ENCODE measurements at regions not wholly inside any gene's neighbourhood (a gene's known extent, or its start where the extent isn't known, plus 50 kb on each side); places are given as distances from the start of the nearest gene placed in this dataset.
"Not testable (repeated sequence)": the region's sequence is repeated elsewhere in the genome, so short reads cannot be mapped to it uniquely, and the experiment has no call there.

GRCh38 chr3:145055375-145056076 is 1083.9 kb downstream of the DIPK2A start:
- no peaks in the 10 kb centered on the region for H3K4me1 ChIP-seq (ENCODE audit: control insufficient read depth, insufficient read depth, low read length)
- no peaks in the 10 kb centered on the region for H3K36me3 ChIP-seq (ENCODE audit: control insufficient read depth, insufficient read depth, low read length)
- no peak overlapping the region for H3K27ac ChIP-seq (ENCODE audit: insufficient read depth, low read depth, low read length, poor library complexity, severe bottlenecking)
- no peaks in the 10 kb centered on the region for H3K27me3 ChIP-seq (ENCODE audit: control insufficient read depth, insufficient read depth, low read length, poor library complexity, severe bottlenecking)
- 95 to 96% methylated on average over 1 of the region's 1 CpG for WGBS, 2 experiments
- H3K4me3 ChIP-seq (ENCODE audit: insufficient read depth, low read depth, low read length): no peak overlapping the region
- H3K9me3 ChIP-seq (ENCODE audit: control insufficient read depth, low read length): no peaks in the 10 kb centered on the region

- Histone ChIP-seq H3K4me3 (ENCODE audit: insufficient read depth, low read depth, low read length) (no peak overlapping the region), H3K9me3 (ENCODE audit: control insufficient read depth, low read length) (no peaks in the 10 kb centered on the region), H3K27me3 (ENCODE audit: control insufficient read depth, insufficient read depth, low read length, poor library complexity, severe bottlenecking) (no peaks in the 10 kb centered on the region), H3K36me3 (ENCODE audit: control insufficient read depth, insufficient read depth, low read length) (no peaks in the 10 kb centered on the region), H3K27ac (ENCODE audit: insufficient read depth, low read depth, low read length, poor library complexity, severe bottlenecking) (no peak overlapping the region), H3K4me1 (ENCODE audit: control insufficient read depth, insufficient read depth, low read length) (no peaks in the 10 kb centered on the region)
- WGBS, 2 experiments: 93 to 100% methylated on average over 1 of the region's 1 CpG
These were observed 1086.9 kb downstream of the DIPK2A start for GRCh38 chr3:145058483-145058882.

GRCh38 chr3:145063616-145064015 is 1092.0 kb downstream of the DIPK2A start:
- Histone ChIP-seq H3K27ac (ENCODE audit: insufficient read depth, low read depth, low read length, poor library complexity, severe bottlenecking) (no peak overlapping the region), H3K9me3 (ENCODE audit: control insufficient read depth, low read length) (no peaks in the 10 kb centered on the region), H3K4me3 (ENCODE audit: insufficient read depth, low read depth, low read length) (no peak overlapping the region), H3K36me3 (ENCODE audit: control insufficient read depth, insufficient read depth, low read length) (no peaks in the 10 kb centered on the region), H3K4me1 (ENCODE audit: control insufficient read depth, insufficient read depth, low read length) (no peaks in the 10 kb centered on the region), H3K27me3 (ENCODE audit: control insufficient read depth, insufficient read depth, low read length, poor library complexity, severe bottlenecking) (no peaks in the 10 kb centered on the region)
- 95% methylated on average over 5 of the region's 5 CpGs for WGBS, 2 experiments

- Histone ChIP-seq H3K9me3 (ENCODE audit: control insufficient read depth, low read length) (no peaks in the 10 kb centered on the region), H3K27me3 (ENCODE audit: control insufficient read depth, insufficient read depth, low read length, poor library complexity, severe bottlenecking) (no peaks in the 10 kb centered on the region), H3K4me1 (ENCODE audit: control insufficient read depth, insufficient read depth, low read length) (no peaks in the 10 kb centered on the region), H3K4me3 (ENCODE audit: insufficient read depth, low read depth, low read length) (no peak overlapping the region), H3K36me3 (ENCODE audit: control insufficient read depth, insufficient read depth, low read length) (no peaks in the 10 kb centered on the region), H3K27ac (ENCODE audit: insufficient read depth, low read depth, low read length, poor library complexity, severe bottlenecking) (no peak overlapping the region)
- WGBS, 2 experiments: 100% methylated on average over 1 to 2 of the region's 2 CpGs
These were observed 1090.2 kb downstream of the PLOD2 start for GRCh38 chr3:145070795-145071194.

- Histone ChIP-seq H3K27ac (ENCODE audit: insufficient read depth, low read depth, low read length, poor library complexity, severe bottlenecking) (no peak overlapping the region), H3K4me1 (ENCODE audit: control insufficient read depth, insufficient read depth, low read length) (no peaks in the 10 kb centered on the region), H3K36me3 (ENCODE audit: control insufficient read depth, insufficient read depth, low read length) (no peaks in the 10 kb centered on the region), H3K9me3 (ENCODE audit: control insufficient read depth, low read length) (no peaks in the 10 kb centered on the region), H3K27me3 (ENCODE audit: control insufficient read depth, insufficient read depth, low read length, poor library complexity, severe bottlenecking) (no peaks in the 10 kb centered on the region), H3K4me3 (ENCODE audit: insufficient read depth, low read depth, low read length) (no peak overlapping the region)
- WGBS, 2 experiments: 76 to 91% methylated on average over 2 of the region's 2 CpGs
These were observed 1081.5 kb downstream of the PLOD2 start for GRCh38 chr3:145079436-145079835.

- WGBS, 2 experiments: no CpG with 5 or more reads among the region's 1 CpG
- Histone ChIP-seq H3K4me1 (ENCODE audit: control insufficient read depth, insufficient read depth, low read length) (no peaks in the 10 kb centered on the region), H3K27me3 (ENCODE audit: control insufficient read depth, insufficient read depth, low read length, poor library complexity, severe bottlenecking) (no peaks in the 10 kb centered on the region), H3K36me3 (ENCODE audit: control insufficient read depth, insufficient read depth, low read length) (no peaks in the 10 kb centered on the region), H3K27ac (ENCODE audit: insufficient read depth, low read depth, low read length, poor library complexity, severe bottlenecking) (no peak overlapping the region), H3K4me3 (ENCODE audit: insufficient read depth, low read depth, low read length) (no peak overlapping the region), H3K9me3 (ENCODE audit: control insufficient read depth, low read length) (no peaks in the 10 kb centered on the region)
These were observed 1073.9 kb downstream of the PLOD2 start for GRCh38 chr3:145087038-145087437.

GRCh38 chr3:145088917-145089316 is 1072.1 kb downstream of the PLOD2 start:
- H3K9me3 ChIP-seq (ENCODE audit: control insufficient read depth, low read length): no peaks in the 10 kb centered on the region
- H3K4me3 ChIP-seq (ENCODE audit: insufficient read depth, low read depth, low read length): no peak overlapping the region
- H3K36me3 ChIP-seq (ENCODE audit: control insufficient read depth, insufficient read depth, low read length): no peaks in the 10 kb centered on the region
- WGBS, 2 experiments: 86 to 88% methylated on average over 2 of the region's 2 CpGs
- H3K27ac ChIP-seq (ENCODE audit: insufficient read depth, low read depth, low read length, poor library complexity, severe bottlenecking): no peak overlapping the region
- no peaks in the 10 kb centered on the region for H3K4me1 ChIP-seq (ENCODE audit: control insufficient read depth, insufficient read depth, low read length)
- no peaks in the 10 kb centered on the region for H3K27me3 ChIP-seq (ENCODE audit: control insufficient read depth, insufficient read depth, low read length, poor library complexity, severe bottlenecking)

- no peaks in the 10 kb centered on the region for H3K4me1 ChIP-seq (ENCODE audit: control insufficient read depth, insufficient read depth, low read length)
- no peaks in the 10 kb centered on the region for H3K36me3 ChIP-seq (ENCODE audit: control insufficient read depth, insufficient read depth, low read length)
- H3K9me3 ChIP-seq (ENCODE audit: control insufficient read depth, low read length): no peaks in the 10 kb centered on the region
- H3K27ac ChIP-seq (ENCODE audit: insufficient read depth, low read depth, low read length, poor library complexity, severe bottlenecking): no peak overlapping the region
- WGBS, 2 experiments: 90 to 91% methylated on average over 2 of the region's 2 CpGs
- H3K4me3 ChIP-seq (ENCODE audit: insufficient read depth, low read depth, low read length): no peak overlapping the region
- H3K27me3 ChIP-seq (ENCODE audit: control insufficient read depth, insufficient read depth, low read length, poor library complexity, severe bottlenecking): no peaks in the 10 kb centered on the region
These were observed 1071.6 kb downstream of the PLOD2 start for GRCh38 chr3:145089337-145089736.

- Histone ChIP-seq H3K9me3 (ENCODE audit: control insufficient read depth, low read length) (no peaks in the 10 kb centered on the region), H3K36me3 (ENCODE audit: control insufficient read depth, insufficient read depth, low read length) (no peaks in the 10 kb centered on the region), H3K27me3 (ENCODE audit: control insufficient read depth, insufficient read depth, low read length, poor library complexity, severe bottlenecking) (no peaks in the 10 kb centered on the region), H3K4me3 (ENCODE audit: insufficient read depth, low read depth, low read length) (no peak overlapping the region), H3K4me1 (ENCODE audit: control insufficient read depth, insufficient read depth, low read length) (no peaks in the 10 kb centered on the region), H3K27ac (ENCODE audit: insufficient read depth, low read depth, low read length, poor library complexity, severe bottlenecking) (no peak overlapping the region)
- 44 to 46% methylated on average over 2 to 3 of the region's 3 CpGs for whole genome bisulfite sequencing, 2 experiments
These were observed 1066.5 kb downstream of the PLOD2 start for GRCh38 chr3:145094355-145094941.

GRCh38 chr3:145111141-145111540 is 1049.8 kb downstream of the PLOD2 start:
- not testable (repeated sequence) for H3K9me3 ChIP-seq (ENCODE audit: control insufficient read depth, low read length); H3K4me1 ChIP-seq (ENCODE audit: control insufficient read depth, insufficient read depth, low read length); H3K27me3 ChIP-seq (ENCODE audit: control insufficient read depth, insufficient read depth, low read length, poor library complexity, severe bottlenecking); H3K36me3 ChIP-seq (ENCODE audit: control insufficient read depth, insufficient read depth, low read length); H3K4me3 ChIP-seq (ENCODE audit: insufficient read depth, low read depth, low read length)
- H3K27ac ChIP-seq (ENCODE audit: insufficient read depth, low read depth, low read length, poor library complexity, severe bottlenecking): peak overlapping the region; percentile 63
- WGBS, 2 experiments: 19 to 37% methylated on average over 5 of the region's 5 CpGs

Measured in ectodermal cell (in vitro differentiated cells).